ENCODE measurements at regions not wholly inside any gene's neighbourhood (a gene's known extent, or its start where the extent isn't known, plus 50 kb on each side); places are given as distances from the start of the nearest gene placed in this dataset.
"Not testable (repeated sequence)": the region's sequence is repeated elsewhere in the genome, so short reads cannot be mapped to it uniquely, and the experiment has no call there.

DNA sequence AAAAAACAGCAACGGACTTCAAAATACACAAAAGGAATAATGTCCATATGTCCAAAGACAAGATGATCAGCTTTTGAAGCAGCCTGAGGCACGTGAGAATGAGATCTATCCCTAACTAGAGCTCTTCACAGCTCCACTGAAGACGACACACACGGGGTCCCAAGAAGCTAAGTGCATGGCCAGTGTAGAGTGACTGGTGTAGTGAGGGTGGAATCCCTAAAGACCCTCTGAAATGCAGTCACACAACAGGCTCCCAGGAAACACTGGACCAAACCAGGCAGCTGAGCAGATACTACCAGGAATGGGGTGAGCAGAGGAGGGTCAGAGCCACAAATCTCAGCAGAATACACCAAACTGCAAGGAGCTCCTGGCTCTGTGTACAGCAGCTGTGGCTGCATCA is 932.4 kb upstream of the ZNF722 start:
- not testable (repeated sequence) for TF ChIP-seq ZNF274 (IDR thresholded peaks at IDR 0.05; ENCODE audit: borderline replicate concordance, low read depth, low read length); CBX5 (IDR thresholded peaks at IDR 0.05; ENCODE audit: borderline replicate concordance, low read depth); TBP (optimal IDR thresholded peaks at IDR 0.05; ENCODE audit: low read depth, low read length); ZNF561 (CRISPR knock-in tag; conservative IDR thresholded peaks at IDR 0.05); MTA2 (IDR thresholded peaks at IDR 0.05; ENCODE audit: low read depth); EP300 (IDR thresholded peaks at IDR 0.05; ENCODE audit: low read length); SIN3B (IDR thresholded peaks at IDR 0.05; ENCODE audit: low read depth); ZNF282 (CRISPR knock-in tag; IDR thresholded peaks at IDR 0.05)
- TF ChIP-seq, protein P1, sequence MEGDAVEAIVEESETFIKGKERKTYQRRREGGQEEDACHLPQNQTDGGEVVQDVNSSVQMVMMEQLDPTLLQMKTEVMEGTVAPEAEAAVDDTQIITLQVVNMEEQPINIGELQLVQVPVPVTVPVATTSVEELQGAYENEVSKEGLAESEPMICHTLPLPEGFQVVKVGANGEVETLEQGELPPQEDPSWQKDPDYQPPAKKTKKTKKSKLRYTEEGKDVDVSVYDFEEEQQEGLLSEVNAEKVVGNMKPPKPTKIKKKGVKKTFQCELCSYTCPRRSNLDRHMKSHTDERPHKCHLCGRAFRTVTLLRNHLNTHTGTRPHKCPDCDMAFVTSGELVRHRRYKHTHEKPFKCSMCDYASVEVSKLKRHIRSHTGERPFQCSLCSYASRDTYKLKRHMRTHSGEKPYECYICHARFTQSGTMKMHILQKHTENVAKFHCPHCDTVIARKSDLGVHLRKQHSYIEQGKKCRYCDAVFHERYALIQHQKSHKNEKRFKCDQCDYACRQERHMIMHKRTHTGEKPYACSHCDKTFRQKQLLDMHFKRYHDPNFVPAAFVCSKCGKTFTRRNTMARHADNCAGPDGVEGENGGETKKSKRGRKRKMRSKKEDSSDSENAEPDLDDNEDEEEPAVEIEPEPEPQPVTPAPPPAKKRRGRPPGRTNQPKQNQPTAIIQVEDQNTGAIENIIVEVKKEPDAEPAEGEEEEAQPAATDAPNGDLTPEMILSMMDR (IDR thresholded peaks at IDR 0.05 in 2 of 3, conservative IDR thresholded peaks at IDR 0.05 in 1 of 3; ENCODE audit: insufficient read depth in 2 of 3, low read depth in 1 of 3, low read length in 3 of 3) = not testable (repeated sequence)
- TF ChIP-seq, protein P2, sequence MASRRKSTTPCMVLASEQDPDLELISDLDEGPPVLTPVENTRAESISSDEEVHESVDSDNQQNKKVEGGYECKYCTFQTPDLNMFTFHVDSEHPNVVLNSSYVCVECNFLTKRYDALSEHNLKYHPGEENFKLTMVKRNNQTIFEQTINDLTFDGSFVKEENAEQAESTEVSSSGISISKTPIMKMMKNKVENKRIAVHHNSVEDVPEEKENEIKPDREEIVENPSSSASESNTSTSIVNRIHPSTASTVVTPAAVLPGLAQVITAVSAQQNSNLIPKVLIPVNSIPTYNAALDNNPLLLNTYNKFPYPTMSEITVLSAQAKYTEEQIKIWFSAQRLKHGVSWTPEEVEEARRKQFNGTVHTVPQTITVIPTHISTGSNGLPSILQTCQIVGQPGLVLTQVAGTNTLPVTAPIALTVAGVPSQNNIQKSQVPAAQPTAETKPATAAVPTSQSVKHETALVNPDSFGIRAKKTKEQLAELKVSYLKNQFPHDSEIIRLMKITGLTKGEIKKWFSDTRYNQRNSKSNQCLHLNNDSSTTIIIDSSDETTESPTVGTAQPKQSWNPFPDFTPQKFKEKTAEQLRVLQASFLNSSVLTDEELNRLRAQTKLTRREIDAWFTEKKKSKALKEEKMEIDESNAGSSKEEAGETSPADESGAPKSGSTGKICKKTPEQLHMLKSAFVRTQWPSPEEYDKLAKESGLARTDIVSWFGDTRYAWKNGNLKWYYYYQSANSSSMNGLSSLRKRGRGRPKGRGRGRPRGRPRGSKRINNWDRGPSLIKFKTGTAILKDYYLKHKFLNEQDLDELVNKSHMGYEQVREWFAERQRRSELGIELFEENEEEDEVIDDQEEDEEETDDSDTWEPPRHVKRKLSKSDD (conservative IDR thresholded peaks at IDR 0.05; ENCODE audit: low read length) = not testable (repeated sequence)
